Ramos (cell line): ENCODE measurements at regions not wholly inside any gene's neighbourhood (a gene's known extent, or its start where the extent isn't known, plus 50 kb on each side); places are given as distances from the start of the nearest gene placed in this dataset.

ENCODE experiments used
- in situ Hi-C: fragments of 300-500 bp; cut with MboI; formaldehyde crosslinking; loops from one replicate; pipeline ENCODE4 v1.14.3; 2022; ENCODE audit warnings: low sequenced_read_pairs; ENCODE audit not compliant: unreplicated experiment

- in situ Hi-C loops, result no loop called here
These were observed 163.2 kb upstream of the SHH start for GRCh38 chr7:155975490-155975889.

- in situ Hi-C loops, result no loop called here
These were observed 162.1 kb upstream of the SHH start for GRCh38 chr7:155974186-155974897.

- in situ Hi-C loops, result no loop called here
These were observed 161.3 kb upstream of the SHH start for GRCh38 chr7:155973451-155973997.

DNA sequence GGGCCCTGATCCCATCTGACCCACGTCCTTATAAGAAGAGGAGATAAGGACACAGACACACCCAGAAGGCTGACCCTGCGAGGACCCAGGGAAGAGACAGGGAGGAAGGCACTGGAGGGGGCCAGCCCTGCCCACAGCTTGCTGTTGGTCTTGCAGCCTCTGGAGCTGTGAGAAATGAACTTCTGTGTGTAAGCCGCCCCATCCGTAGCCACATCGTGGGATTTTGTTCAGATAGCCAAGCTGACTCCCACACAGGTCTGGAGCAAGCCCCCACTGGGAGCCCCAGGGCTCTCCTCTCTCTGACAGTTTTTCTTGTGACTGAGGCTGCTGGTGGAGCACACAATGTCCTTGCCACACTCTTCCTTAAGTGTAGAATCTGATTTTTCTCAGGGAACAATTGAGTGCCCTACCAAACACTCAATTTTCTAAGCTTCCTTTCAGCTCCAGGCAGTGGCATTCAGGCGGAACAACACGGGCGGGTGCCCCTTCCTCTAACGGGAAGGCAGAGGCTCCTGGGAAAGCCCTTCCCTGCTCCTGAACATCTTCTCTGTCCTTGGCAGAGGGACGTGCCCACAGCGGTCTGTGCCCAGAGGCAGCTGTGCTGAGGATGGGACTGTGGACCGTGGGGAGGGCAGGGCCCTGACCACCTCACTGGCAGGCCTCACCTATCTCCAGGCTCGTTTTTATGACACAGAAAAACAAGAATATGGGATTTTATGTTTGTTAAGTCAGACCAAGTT, 160.6 kb upstream of the SHH start:
- in situ Hi-C loops, result no loop called here

- in situ Hi-C loops, result no loop called here
These were observed 160.0 kb upstream of the SHH start for GRCh38 chr7:155972247-155972646.

DNA sequence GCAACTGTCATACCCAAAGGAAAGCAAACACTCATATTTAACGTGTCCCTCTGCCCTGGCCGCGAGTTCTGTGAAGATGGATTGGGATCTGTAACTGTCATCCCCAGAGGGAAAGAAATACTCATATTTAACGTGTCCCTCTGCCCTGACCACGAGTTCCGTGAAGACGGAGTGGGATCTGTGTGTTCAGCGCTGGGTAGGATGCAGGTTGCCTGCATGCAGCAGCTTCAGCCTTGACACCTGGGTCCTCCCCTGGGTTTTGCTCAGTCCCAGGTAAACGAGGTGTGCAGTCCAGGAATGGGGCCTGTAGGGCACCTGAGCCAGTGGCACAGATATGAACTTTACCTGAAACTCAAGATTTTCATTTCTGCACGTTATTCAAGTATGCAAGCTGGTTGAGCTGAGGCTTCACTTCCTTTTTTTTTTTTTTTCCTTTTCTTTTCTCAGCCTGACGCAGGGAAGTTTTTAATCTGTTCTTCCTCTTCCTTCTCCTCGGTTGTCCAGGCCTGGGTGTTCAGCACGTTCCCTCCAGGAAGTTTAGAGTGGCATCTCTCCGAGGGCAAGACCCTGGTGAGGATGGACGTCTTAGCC, 159.0 kb upstream of the SHH start:
- in situ Hi-C loops, result no loop called here

- in situ Hi-C loops, result no loop called here
These were observed 157.1 kb upstream of the SHH start for GRCh38 chr7:155969192-155969929.

DNA sequence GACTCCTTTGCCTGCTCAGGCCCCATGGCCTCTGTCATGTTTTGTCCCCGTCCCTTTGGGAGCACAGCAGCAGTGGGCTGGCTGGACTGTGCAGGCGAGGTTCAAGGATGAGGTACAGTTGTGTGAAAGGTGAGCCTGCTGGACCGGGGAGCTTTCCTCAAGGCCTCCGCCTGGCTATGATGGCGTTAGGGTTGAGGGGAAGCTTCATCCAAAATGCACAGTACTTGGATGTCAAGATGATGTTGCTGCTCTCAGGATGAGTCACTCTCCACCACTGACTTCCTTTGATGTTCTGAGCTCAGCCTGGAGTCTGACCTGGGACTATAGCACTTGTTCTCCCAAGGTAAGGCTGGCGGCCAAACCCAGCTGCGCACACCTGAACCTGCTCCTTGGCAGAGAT, 152.7 kb upstream of the SHH start:
- in situ Hi-C loops, result no loop called here

DNA sequence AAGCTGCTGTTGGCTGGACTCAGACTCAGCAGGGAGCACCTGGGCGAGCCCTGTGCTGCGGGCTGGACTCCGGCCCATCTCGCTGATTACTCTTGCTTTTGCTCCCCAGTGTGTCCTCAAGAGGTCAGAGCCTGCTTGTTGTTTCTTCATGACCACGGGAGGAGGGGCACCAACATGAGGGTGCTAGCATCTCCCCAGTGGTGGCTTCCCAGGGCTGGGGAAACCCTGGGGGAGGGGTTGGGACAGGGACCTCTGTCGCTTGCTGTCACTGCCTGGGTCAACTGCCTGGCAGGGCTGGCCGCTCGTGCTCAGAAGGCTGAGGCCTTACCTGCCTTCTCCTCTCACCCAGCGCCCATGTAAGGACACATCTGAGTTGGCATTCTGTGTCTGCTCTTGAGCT, 152.3 kb upstream of the SHH start:
- in situ Hi-C loops, result no loop called here

GRCh38 chr7:155963771-155964195, 151.5 kb upstream of the SHH start:
- in situ Hi-C loops, result no loop called here

GRCh38 chr7:155963356-155963755, 151.1 kb upstream of the SHH start:
- in situ Hi-C loops, result no loop called here

DNA sequence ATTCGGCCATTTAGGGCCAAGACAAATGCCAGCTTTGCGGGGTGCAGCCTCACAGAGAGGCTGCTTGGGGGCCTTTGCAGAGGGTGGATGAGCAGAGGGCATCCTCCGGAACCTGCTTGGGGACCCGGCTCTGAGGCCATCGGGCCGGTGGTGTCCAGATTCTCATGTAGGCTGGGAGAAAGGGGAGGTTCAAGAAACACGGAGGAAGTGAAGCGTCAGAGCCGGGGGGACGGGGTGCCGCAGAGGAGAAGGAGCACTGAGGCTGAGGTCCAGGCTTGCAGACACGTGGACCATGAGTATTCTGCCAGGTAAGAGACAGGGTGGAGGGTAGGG, 150.7 kb upstream of the SHH start:
- in situ Hi-C loops, result no loop called here

DNA sequence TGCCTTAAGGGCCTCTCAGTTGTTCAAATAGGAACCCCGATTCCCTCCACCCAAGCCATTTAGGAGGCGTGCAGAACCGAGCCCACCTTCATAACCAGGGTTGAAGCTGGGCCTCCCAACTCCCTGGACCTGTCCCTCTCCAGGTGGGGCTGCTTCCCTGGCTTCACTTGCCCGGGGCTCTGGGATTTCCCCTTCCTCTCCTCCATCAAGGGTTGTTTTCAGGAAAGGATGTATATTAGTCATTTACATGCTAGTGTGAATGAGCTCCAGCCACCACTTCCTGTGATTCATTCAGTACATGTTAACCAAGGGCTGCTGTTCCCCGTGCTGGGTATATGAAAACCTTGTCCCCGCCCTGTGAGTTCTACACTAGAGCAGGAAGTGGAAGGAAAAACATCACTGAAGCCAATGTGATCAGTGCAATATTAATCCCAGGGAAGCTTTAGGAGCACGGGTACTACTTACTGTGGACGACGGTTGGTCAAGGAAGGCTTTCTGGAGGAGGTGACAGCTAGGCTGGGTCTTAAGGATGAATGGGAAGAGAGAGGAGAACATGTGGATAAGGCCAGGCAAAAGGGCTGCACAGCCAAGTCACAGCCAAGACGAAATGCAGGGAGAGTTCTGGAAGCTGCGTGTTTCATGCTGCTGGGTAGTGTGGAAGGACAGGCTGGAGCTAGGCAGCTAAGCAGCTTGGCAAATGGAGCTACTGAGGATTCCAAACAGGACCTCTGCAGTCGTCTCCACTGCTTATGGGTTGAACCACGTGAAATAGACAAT, 150.1 kb upstream of the SHH start:
- in situ Hi-C loops, result no loop called here

- in situ Hi-C loops, result no loop called here
These were observed 149.3 kb upstream of the SHH start for GRCh38 chr7:155961241-155962190.

DNA sequence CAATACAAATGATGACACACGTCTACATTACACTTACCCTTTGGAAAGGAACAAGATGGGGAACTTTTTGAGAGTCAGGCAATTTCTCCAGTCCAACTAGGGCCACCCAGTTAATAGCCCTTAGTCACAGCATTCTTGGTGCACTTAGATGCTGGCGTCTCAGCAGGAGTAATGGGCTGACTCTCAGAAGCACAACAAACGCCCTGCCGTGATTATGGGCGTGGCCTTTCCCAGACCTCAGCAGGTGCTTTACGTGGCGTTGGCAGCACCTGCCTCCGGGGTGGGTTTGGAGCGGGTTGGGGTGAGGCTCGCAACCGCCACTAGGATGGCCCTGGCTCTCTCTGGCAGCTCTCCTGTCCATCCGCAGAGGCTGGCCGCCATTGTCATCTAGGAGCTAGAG, 147.6 kb upstream of the SHH start:
- in situ Hi-C loops, result no loop called here

GRCh38 chr7:155956977-155957376, 144.7 kb upstream of the SHH start:
- in situ Hi-C loops, result no loop called here

- in situ Hi-C loops, result no loop called here
These were observed 143.0 kb upstream of the SHH start for GRCh38 chr7:155955367-155955635.

- in situ Hi-C loops, result no loop called here
These were observed 142.5 kb upstream of the SHH start for GRCh38 chr7:155954550-155955366.
